Osteocyte (in vitro differentiated cells): ENCODE measurements at regions not wholly inside any gene's neighbourhood (a gene's known extent, or its start where the extent isn't known, plus 50 kb on each side); places are given as distances from the start of the nearest gene placed in this dataset.

Source experiments
- DNase-seq: peaks from one replicate; pipeline ENCODE4 v3.0.0; 2021; ENCODE audit warnings: mixed read lengths; ENCODE audit not compliant: unreplicated experiment; ENCODE audit errors: extremely low spot score
- H3K27ac Mint-ChIP-seq: one replicate; pipeline ENCODE4 v1.8.0; 2021; ENCODE audit warnings: mild to moderate bottlenecking, mixed read lengths; ENCODE audit not compliant: unreplicated experiment
- H3K27me3 Mint-ChIP-seq: one replicate; pipeline ENCODE4 v1.8.0; 2021; ENCODE audit warnings: mixed read lengths; ENCODE audit not compliant: unreplicated experiment
- H3K36me3 Mint-ChIP-seq: one replicate; pipeline ENCODE4 v1.8.0; 2021; ENCODE audit warnings: mixed read lengths; ENCODE audit not compliant: unreplicated experiment
- H3K4me1 Mint-ChIP-seq: one replicate; pipeline ENCODE4 v1.8.0; 2021; ENCODE audit warnings: mixed read lengths; ENCODE audit not compliant: unreplicated experiment
- H3K4me3 Mint-ChIP-seq: one replicate; pipeline ENCODE4 v1.8.0; 2021; ENCODE audit warnings: mild to moderate bottlenecking, moderate library complexity, mixed read lengths; ENCODE audit not compliant: unreplicated experiment
- H3K9me3 Mint-ChIP-seq: one replicate; pipeline ENCODE4 v1.8.0; 2021; ENCODE audit warnings: mixed read lengths; ENCODE audit not compliant: unreplicated experiment
- CTCF ChIP-seq: fragments of 200-600 bp; sonication (generic); IDR thresholded peaks from 2 replicates; pipeline ENCODE4 v1.5.0; 2021; ENCODE audit warnings: antibody characterized with exemption, mild to moderate bottlenecking, moderate library complexity

GRCh38 chr14:54058505-54058904 is 101.9 kb upstream of the BMP4 start:
- TF ChIP-seq CTCF, result no peak
- H3K27me3 Mint-ChIP-seq, result no peaks in the 10 kb centered on the region
- no peak overlapping the region for H3K27ac Mint-ChIP-seq
- H3K36me3 Mint-ChIP-seq, result no peaks in the 10 kb centered on the region
- DNase-seq, result no peak
- H3K4me3 Mint-ChIP-seq, result no peak overlapping the region
- H3K9me3 Mint-ChIP-seq, result no peaks in the 10 kb centered on the region
- H3K4me1 Mint-ChIP-seq, result no peaks in the 10 kb centered on the region

- no peaks in the 10 kb centered on the region for H3K9me3 Mint-ChIP-seq
- no peak overlapping the region for H3K4me3 Mint-ChIP-seq
- no peak overlapping the region for H3K27ac Mint-ChIP-seq
- TF ChIP-seq CTCF, result no peak
- no peak for DNase-seq
- peaks cover 3% of the 10 kb centered on the region for H3K4me1 Mint-ChIP-seq
- H3K36me3 Mint-ChIP-seq, result no peaks in the 10 kb centered on the region
- no peaks in the 10 kb centered on the region for H3K27me3 Mint-ChIP-seq
Measured at GRCh38 chr14:54083549-54084239, 127.1 kb upstream of the BMP4 start.

- no peak for TF ChIP-seq CTCF
- Mint-ChIP-seq H3K27ac (no peak overlapping the region), H3K27me3 (no peaks in the 10 kb centered on the region), H3K4me3 (no peak overlapping the region), H3K4me1 (peaks cover 3% of the 10 kb centered on the region), H3K36me3 (no peaks in the 10 kb centered on the region), H3K9me3 (no peaks in the 10 kb centered on the region)
- no peak for DNase-seq
Measured at GRCh38 chr14:54085232-54085761, 128.7 kb upstream of the BMP4 start.

GRCh38 chr14:54085841-54086240 is 129.2 kb upstream of the BMP4 start:
- H3K27me3 Mint-ChIP-seq, result no peaks in the 10 kb centered on the region
- no peak overlapping the region for H3K4me3 Mint-ChIP-seq
- no peak for TF ChIP-seq CTCF
- peaks cover 3% of the 10 kb centered on the region for H3K9me3 Mint-ChIP-seq
- peaks cover 3% of the 10 kb centered on the region for H3K4me1 Mint-ChIP-seq
- no peaks in the 10 kb centered on the region for H3K36me3 Mint-ChIP-seq
- no peak overlapping the region for H3K27ac Mint-ChIP-seq
- DNase-seq, result no peak

- Mint-ChIP-seq H3K27me3 (no peaks in the 10 kb centered on the region), H3K27ac (no peak overlapping the region), H3K9me3 (peaks cover 10% of the 10 kb centered on the region), H3K4me1 (peaks cover 3% of the 10 kb centered on the region), H3K4me3 (no peak overlapping the region), H3K36me3 (no peaks in the 10 kb centered on the region)
- no peak for TF ChIP-seq CTCF
- DNase-seq, result no peak
Measured at GRCh38 chr14:54086767-54087166, 130.1 kb upstream of the BMP4 start.
